IMR-90 (cell line): ENCODE measurements at regions not wholly inside any gene's neighbourhood (a gene's known extent, or its start where the extent isn't known, plus 50 kb on each side); places are given as distances from the start of the nearest gene placed in this dataset.

Source experiments
- ATAC-seq: fragments of 200-7000 bp; cut with Tn5 transposase; 2 replicates; pipeline ENCODE4 v1.9.1; 2020; ENCODE audit warnings: low read depth, mild to moderate bottlenecking, moderate library complexity
- BruUV-seq: library from RNA; stranded (reverse); fragments of 400-500 nt; replicated peaks from 2 replicates; lab custom pipeline; 2021; lab: Mats Ljungman, UMichigan
- CTCF ChIA-PET: fragments of 300-600 bp; formaldehyde crosslinking; extraction: SDS; loops from one replicate; lab custom pipeline; 2021; ENCODE audit warnings: antibody characterized with exemption; lab: Yijun Ruan, JAX
- POLR2A ChIA-PET: fragments of 300-600 bp; sonication (Branson Sonifier 250); formaldehyde crosslinking; loops from one replicate; lab custom pipeline; 2022; ENCODE audit warnings: antibody characterized with exemption; ENCODE audit not compliant: unreplicated experiment; lab: Charles Lee
- DNase-seq: peaks from one replicate; pipeline ENCODE4 v3.0.0; 2013
- H2AFZ ChIP-seq: replicated peaks from 2 replicates; pipeline ENCODE3; 2013; ENCODE audit warnings: low read length, mild to moderate bottlenecking; ENCODE audit not compliant: poor library complexity
- H2AK5ac ChIP-seq: 2 replicates; pipeline ENCODE4 v1.6.1; 2013; ENCODE audit warnings: low read depth, low read length, inconsistent platforms
- H2AK9ac ChIP-seq: replicated peaks from 2 replicates; pipeline ENCODE3; 2013; ENCODE audit warnings: mild to moderate bottlenecking, low read depth, low read length, moderate library complexity; ENCODE audit not compliant: poor library complexity
- H2BK120ac ChIP-seq: 2 replicates; pipeline ENCODE4 v1.6.1; 2013; ENCODE audit warnings: low read depth, low read length, inconsistent platforms
- H2BK15ac ChIP-seq: 3 replicates; pipeline ENCODE4 v1.6.1; 2013; ENCODE audit warnings: low read depth, low read length, inconsistent platforms
- H2BK20ac ChIP-seq: 2 replicates; pipeline ENCODE4 v1.6.1; 2013; ENCODE audit warnings: low read depth, mild to moderate bottlenecking, inconsistent platforms, low read length, moderate library complexity
- H2BK5ac ChIP-seq: 2 replicates; pipeline ENCODE4 v1.6.1; 2013; ENCODE audit warnings: mild to moderate bottlenecking, low read depth, low read length, inconsistent platforms; ENCODE audit not compliant: poor library complexity, severe bottlenecking
- H3K14ac ChIP-seq: replicated peaks from 2 replicates; pipeline ENCODE4 v1.6.1; 2013; ENCODE audit warnings: low read depth, low read length, inconsistent platforms
- H3K18ac ChIP-seq: 2 replicates; pipeline ENCODE4 v1.6.1; 2013; ENCODE audit warnings: low read depth, low read length, control low read depth
- H3K23ac ChIP-seq: 2 replicates; pipeline ENCODE4 v1.6.1; 2013; ENCODE audit warnings: low read depth, low read length, inconsistent platforms
- H3K27ac ChIP-seq: 2 replicates; pipeline ENCODE4 v1.5.1; 2013; ENCODE audit warnings: mild to moderate bottlenecking, control low read depth, low read length; ENCODE audit not compliant: insufficient read depth
- H3K27me3 ChIP-seq: 2 replicates; pipeline ENCODE4 v1.6.1; 2013; ENCODE audit warnings: low read length; ENCODE audit not compliant: control insufficient read depth, insufficient read depth
- H3K36me3 ChIP-seq: 2 replicates; pipeline ENCODE4 v1.6.1; 2013; ENCODE audit warnings: low read length, mixed read lengths; ENCODE audit not compliant: control insufficient read depth, insufficient read depth
- H3K4ac ChIP-seq: 2 replicates; pipeline ENCODE4 v1.6.1; 2013; ENCODE audit warnings: low read depth, low read length, inconsistent platforms
- H3K4me1 ChIP-seq: 2 replicates; pipeline ENCODE4 v1.6.1; 2013; ENCODE audit warnings: low read length, mixed read lengths; ENCODE audit not compliant: control insufficient read depth, insufficient read depth
- H3K4me2 ChIP-seq: 2 replicates; pipeline ENCODE4 v1.6.1; 2013; ENCODE audit warnings: low read depth, mild to moderate bottlenecking, control low read depth, low read length, moderate library complexity
- H3K4me3 ChIP-seq: 2 replicates; pipeline ENCODE4 v1.5.1; 2013; ENCODE audit warnings: low read depth, mild to moderate bottlenecking, control low read depth, low read length, moderate library complexity; ENCODE audit not compliant: insufficient read depth
- H3K56ac ChIP-seq: 2 replicates; pipeline ENCODE4 v1.6.1; 2013; ENCODE audit warnings: low read length, inconsistent platforms; ENCODE audit not compliant: insufficient read depth; ENCODE audit errors: extremely low read depth
- H3K79me1 ChIP-seq, 2 experiments: 2 replicates each; pipeline ENCODE4 v1.6.1; 2013; ENCODE audit warnings: low read length in 2 of 2, inconsistent platforms in 1 of 2, low read depth in 1 of 2
- H3K9ac ChIP-seq: 2 replicates; pipeline ENCODE4 v1.6.1; 2013; ENCODE audit warnings: low read depth, low read length, control low read depth
- H3K9me1 ChIP-seq: 2 replicates; pipeline ENCODE4 v1.6.1; 2013; ENCODE audit warnings: low read length, inconsistent platforms; ENCODE audit not compliant: insufficient read depth
- H3K9me3 ChIP-seq: 2 replicates; pipeline ENCODE4 v1.6.1; 2013; ENCODE audit warnings: low read length; ENCODE audit not compliant: control insufficient read depth, insufficient read depth
- H4K20me1 ChIP-seq: 2 replicates; pipeline ENCODE4 v1.6.1; 2013; ENCODE audit warnings: low read length, inconsistent platforms; ENCODE audit not compliant: insufficient read depth
- H4K5ac ChIP-seq: 2 replicates; pipeline ENCODE4 v1.6.1; 2013; ENCODE audit warnings: mild to moderate bottlenecking, low read depth, low read length, control low read depth
- H4K8ac ChIP-seq, 2 experiments: 2 replicates each; pipeline ENCODE4 v1.6.1; 2013; ENCODE audit warnings: low read depth in 2 of 2, low read length in 2 of 2, control low read depth in 1 of 2, inconsistent platforms in 1 of 2
- H4K91ac ChIP-seq: 2 replicates; pipeline ENCODE4 v1.6.1; 2013; ENCODE audit warnings: low read depth, low read length, inconsistent platforms; ENCODE audit not compliant: insufficient read depth
- CEBPB ChIP-seq: IDR thresholded peaks from 2 replicates; pipeline ENCODE4 v1.6.1; 2012; ENCODE audit warnings: low read depth, low read length, improper control_type of control experiment
- MAFK ChIP-seq: IDR thresholded peaks from 2 replicates; pipeline ENCODE4 v1.6.1; 2012; ENCODE audit warnings: low read depth, low read length, improper control_type of control experiment
- NFE2L2 ChIP-seq: fragments of 150-350 bp; IDR thresholded peaks from 2 replicates; pipeline ENCODE4 v1.6.1; 2016; ENCODE audit warnings: low read depth, mild to moderate bottlenecking, low read length
- POLR2A ChIP-seq: IDR thresholded peaks from 2 replicates; pipeline ENCODE4 v1.6.1; 2012; ENCODE audit warnings: mild to moderate bottlenecking, low read depth, low read length
- RFX5 ChIP-seq: IDR thresholded peaks from 2 replicates; pipeline ENCODE4 v1.8.0; 2012; ENCODE audit warnings: low read depth, mild to moderate bottlenecking, low read length, moderate library complexity
- WGBS, 2 experiments: methylation state at CpG; one replicate each; pipeline versions ENCODE4 v1.1.5 to v1.1.7; 2013; ENCODE audit warnings: missing lambda C conversion rate in 2 of 2; ENCODE audit not compliant: insufficient read length in 1 of 2; ENCODE audit errors: extremely low coverage in 2 of 2; 5-methylcytosine and 5-hydroxymethylcytosine counted together
- dilution Hi-C: fragments of 300-500 bp; cut with HindIII; formaldehyde crosslinking; loops from one replicate; pipeline ENCODE4 v1.14.3; 2018; ENCODE audit warnings: low sequenced_read_pairs; ENCODE audit not compliant: unreplicated experiment
- in situ Hi-C: fragments of 300-500 bp; cut with MboI; formaldehyde crosslinking; loops from 3 replicates; pipeline ENCODE4 v1.14.3; 2019; ENCODE audit warnings: low sequenced_read_pairs, inconsistent platforms, mixed read lengths
- intact Hi-C: fragments of 100-400 bp; cut with micrococcal nuclease; formaldehyde crosslinking; loops from 2 replicates; pipeline ENCODE4 v1.10.0; 2022

DNA sequence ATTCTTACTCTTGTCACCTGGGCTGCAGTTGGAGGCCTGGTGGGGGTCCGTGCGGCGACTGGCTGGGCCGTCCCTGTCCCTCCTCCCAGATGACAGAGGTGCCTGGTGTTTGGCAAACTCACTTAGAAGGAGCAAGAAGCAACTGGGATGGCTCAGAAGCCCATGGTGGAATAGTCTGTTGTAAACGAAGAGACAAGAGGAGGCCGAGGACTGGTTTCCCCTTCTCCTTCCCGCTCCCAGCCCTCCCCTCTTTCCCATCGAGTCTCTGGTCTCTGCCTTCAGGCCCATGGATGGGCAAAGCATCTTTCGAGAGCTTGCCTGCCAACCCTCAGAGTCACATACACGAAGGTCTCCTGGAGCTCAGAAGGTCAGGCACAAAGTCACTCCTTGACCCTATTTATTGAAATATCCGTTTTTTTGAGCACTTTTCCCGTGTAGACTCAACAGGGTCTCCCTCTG lies 364.4 kb downstream of the SEC14L1 start:
- POLR2A ChIA-PET, result interaction anchor here (0.7 kb wide), 1 partner anchor 74 kb away, joined by 27 read pairs; no protein-coding TSS in a partner anchor
- Histone ChIP-seq H3K9me1 (peaks cover 5% of the 10 kb centered on the region; the same call in 1 of the 2 replicates), H2BK15ac (no peak overlapping the region), H2AK5ac (no peak overlapping the region), H3K9me3 (no peaks in the 10 kb centered on the region), H4K8ac (no peak overlapping the region), H3K14ac (no peak overlapping the region), H3K56ac (no peak overlapping the region), H3K27me3 (no peaks in the 10 kb centered on the region), H2AFZ (no peak overlapping the region), H3K9ac (no peak overlapping the region), H3K18ac (no peak overlapping the region), H2BK20ac (no peak overlapping the region), H4K5ac (no peak overlapping the region), H2BK5ac (no peak overlapping the region), H2AK9ac (no peak overlapping the region), H3K4me3 (no peak overlapping the region), H3K4me1 (no peaks in the 10 kb centered on the region; the same call in 1 of the 2 replicates), H4K91ac (no peak overlapping the region), H3K36me3 (peaks cover 15% of the 10 kb centered on the region; the same call in 1 of the 2 replicates), H3K79me1 (no peaks in the 10 kb centered on the region), H2BK120ac (no peak overlapping the region), H3K4ac (no peak overlapping the region), H4K20me1 (peaks cover 3% of the 10 kb centered on the region; the same call in 1 of the 2 replicates), H3K23ac (no peak overlapping the region), H3K27ac (no peak overlapping the region), H3K4me2 (no peak overlapping the region)
- 76% methylated on average over 3 of the region's 12 CpGs; no CpG with 5 or more reads in 1 of the 2 experiments for WGBS, 2 experiments
- in situ Hi-C loops (no loop called here), dilution Hi-C loops (no loop called here), intact Hi-C loops (no loop called here)
- DNase-seq (no peak), ATAC-seq (no peak)
- BruUV-seq, result no TSS peak
- CTCF ChIA-PET, result no interaction called here
- TF ChIP-seq CEBPB (no peak), MAFK (no peak), POLR2A (no peak), NFE2L2 (no peak), RFX5 (no peak)
